ENCODE measurements at regions not wholly inside any gene's neighbourhood (a gene's known extent, or its start where the extent isn't known, plus 50 kb on each side); places are given as distances from the start of the nearest gene placed in this dataset.
"Not testable (repeated sequence)": the region's sequence is repeated elsewhere in the genome, so short reads cannot be mapped to it uniquely, and the experiment has no call there.

DNA sequence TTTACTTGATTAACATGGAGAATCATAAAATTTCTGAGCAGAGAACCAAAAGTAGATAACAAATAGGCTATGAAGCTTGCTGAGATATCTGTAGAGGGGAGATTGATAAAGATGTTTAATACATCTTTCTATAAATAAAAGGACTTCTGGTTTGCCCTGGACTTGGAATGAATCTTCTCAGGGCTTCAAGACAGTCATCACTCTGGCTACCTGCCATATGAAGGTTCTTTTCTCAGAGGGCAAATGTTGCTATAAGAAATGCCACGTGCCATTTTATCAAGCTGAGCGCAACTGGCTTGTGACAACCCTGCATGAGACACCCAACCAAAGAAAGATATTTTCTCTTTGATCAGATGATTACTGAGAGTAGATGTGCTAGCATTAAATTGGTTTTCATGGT, 192.5 kb downstream of the WNT5A start:
- no peak for DNase-seq

GRCh38 chr3:55292360-55292759, 194.7 kb downstream of the WNT5A start:
- DNase-seq: no peak

GRCh38 chr3:55288657-55289056, 198.4 kb downstream of the WNT5A start:
- DNase-seq: no peak

- no peak for DNase-seq
These were observed 200.4 kb downstream of the WNT5A start for GRCh38 chr3:55286693-55287092.

DNA sequence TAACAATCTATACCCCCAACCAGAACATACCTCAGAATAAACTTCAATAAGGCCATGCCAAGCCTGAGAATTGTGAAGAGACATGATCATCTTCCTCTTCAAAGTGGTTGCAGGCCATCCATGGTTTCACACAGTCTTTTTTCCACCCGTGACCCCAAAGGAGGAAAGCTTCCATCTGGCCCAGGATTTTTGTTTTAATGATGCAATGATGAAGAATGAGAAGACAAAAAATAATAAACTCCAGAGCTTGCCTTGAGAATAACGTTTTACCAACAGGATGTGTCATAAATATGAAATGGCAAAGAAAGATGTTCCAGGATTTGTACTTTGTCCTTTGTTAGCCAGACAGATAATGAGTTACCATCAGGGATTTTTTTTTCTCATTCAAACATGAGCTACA, 201.9 kb downstream of the WNT5A start:
- no peak for DNase-seq

- DNase-seq: no peak
These were observed 203.6 kb downstream of the WNT5A start for GRCh38 chr3:55283441-55283925.

DNA sequence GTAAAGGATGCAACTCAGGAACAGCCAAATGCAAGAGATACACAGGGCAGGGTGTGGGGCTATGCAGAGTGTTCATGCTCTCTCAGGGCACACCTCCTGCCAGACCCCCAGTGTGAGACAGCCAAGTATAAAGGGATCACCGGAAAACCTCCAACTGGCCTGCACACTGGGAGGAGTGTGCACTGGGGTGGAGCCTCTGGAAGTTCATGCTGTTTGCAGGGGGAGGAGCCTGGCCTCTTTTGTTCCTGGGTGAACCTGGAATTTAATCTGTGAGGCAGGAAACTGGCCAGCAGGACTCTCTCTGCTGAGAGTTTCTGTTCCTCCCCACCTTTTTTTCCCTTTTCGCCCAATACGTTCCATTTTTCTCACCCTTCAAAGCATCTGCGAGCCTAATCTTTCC, 204.1 kb downstream of the WNT5A start:
- no peak for DNase-seq

- no peak for DNase-seq
These were observed 215.0 kb downstream of the WNT5A start for GRCh38 chr3:55272031-55272645.

GRCh38 chr3:55271549-55271948, 215.6 kb downstream of the WNT5A start:
- no peak for DNase-seq

GRCh38 chr3:55270976-55271375, 216.1 kb downstream of the WNT5A start:
- no peak for DNase-seq

DNA sequence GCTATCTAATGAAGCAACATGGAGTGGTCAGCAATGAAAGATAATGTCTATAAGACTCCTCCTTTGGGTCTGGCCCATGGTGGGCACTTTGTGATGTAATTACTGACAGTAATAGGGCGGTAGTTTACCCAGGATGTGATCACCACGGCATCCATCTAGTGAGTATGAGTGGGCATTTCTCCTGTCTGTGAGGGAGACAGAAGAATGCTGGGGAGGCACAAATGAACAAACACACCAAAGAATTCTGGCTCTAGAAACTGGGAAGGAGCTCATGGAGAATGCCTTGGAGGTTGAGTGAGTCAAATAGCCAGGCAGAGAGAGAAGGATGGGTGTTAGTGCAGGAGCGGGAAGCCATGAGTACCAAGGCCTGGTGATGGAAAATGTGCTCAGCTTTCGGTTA, 217.5 kb downstream of the WNT5A start:
- DNase-seq: no peak

- no peak for DNase-seq
These were observed 218.0 kb downstream of the WNT5A start for GRCh38 chr3:55269096-55269495.

DNA sequence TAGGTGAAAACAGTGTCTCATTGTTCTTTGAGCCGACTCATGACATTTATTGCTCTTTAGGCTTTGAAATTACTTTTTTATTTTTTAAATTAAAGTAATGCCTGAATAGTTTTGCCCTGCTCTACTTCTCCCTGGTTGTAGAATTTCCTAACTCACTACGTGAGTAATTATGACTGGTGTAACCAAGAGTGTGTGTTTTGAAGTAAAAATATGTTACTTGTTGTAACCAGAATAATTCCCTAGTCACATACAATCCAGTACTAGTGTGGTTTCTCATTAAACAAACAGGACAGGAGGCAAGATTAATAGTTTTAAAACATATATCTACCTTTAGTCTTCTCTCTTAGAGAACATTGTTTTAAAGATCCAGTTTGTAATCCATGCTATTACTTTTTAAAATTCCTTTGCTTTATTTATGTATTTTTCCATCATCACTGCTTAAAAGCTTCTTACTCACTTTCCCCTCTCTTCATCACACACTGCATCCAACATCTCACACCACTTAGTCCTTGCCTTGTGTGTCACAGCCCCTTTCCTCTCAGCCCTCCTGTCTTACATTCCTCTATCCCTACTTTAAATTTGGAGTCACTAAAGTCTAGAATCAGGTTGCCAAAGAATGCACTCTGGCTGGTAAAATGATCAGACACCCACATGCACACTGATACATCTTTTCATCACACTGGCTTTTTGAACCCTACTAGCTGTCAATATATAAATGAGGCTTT, 219.7 kb downstream of the WNT5A start:
- DNase-seq: no peak

- DNase-seq: no peak
These were observed 222.2 kb downstream of the WNT5A start for GRCh38 chr3:55264919-55265318.

DNA sequence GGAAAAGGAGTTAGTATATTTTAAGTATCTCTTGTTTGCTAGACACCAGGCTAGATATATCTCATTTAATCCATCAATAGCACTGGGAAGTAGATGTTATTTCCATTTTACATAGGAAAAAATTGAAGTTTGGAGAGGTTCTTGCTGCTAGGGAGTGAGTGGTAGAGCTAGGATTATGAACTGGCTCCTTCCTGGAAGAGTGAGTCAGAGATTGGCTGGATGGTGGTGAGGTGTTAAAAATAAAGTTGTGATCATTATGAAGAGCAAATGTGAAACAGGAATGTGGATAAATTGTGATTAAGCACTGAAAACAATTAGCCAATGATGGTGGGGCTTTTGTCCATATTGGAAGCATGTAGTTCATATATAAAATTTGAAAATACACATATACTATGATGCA, 234.2 kb downstream of the WNT5A start:
- no peak for DNase-seq

GRCh38 chr3:55249156-55249555, 237.9 kb downstream of the WNT5A start:
- DNase-seq: not testable (repeated sequence)

- DNase-seq: no peak
These were observed 239.4 kb downstream of the WNT5A start for GRCh38 chr3:55247666-55248065.

DNA sequence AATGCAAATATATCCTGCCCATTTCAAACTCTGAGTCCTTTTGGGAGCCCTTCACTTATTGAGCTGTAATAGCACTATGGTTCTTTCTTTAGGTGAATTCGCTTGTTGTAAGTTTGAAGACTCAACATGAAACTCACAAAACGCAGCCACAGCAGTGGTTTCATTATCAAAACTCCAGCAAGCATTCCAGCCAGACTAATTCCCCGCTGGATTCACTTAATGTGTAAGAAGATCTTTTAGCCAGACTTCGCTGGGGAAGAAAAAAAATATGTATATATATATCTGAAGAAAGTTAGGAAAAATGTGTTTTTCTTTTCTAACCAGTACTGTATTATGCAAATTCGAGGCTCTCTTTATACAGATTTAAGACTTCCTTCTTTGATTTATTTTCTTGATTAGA, 241.1 kb downstream of the WNT5A start:
- no peak for DNase-seq

- no peak for DNase-seq
These were observed 241.8 kb downstream of the WNT5A start for GRCh38 chr3:55245351-55245750.

- no peak for DNase-seq
These were observed 242.9 kb downstream of the WNT5A start for GRCh38 chr3:55244247-55244646.

DNA sequence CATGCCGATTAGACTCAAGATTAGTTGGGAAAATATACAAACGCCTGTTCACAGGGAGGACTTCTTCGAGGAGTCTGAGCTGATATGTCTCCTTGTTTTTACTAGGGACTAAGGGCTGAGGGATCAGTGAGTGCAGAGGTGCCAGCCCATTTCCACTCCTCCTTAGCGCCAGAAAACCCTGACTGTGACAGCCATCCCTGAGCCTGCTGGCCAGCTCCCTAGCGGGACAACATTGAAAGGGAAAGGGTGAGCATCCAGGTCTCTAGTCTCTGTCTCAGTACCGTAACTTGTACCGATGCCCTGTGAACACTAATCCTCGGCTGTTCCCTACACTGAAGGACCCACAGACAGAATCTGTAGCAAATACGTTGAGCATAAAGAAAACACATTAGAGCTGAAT, 243.4 kb downstream of the WNT5A start:
- no peak for DNase-seq

GRCh38 chr3:55242921-55243320, 244.2 kb downstream of the WNT5A start:
- no peak for DNase-seq

GRCh38 chr3:55241098-55241497, 246.0 kb downstream of the WNT5A start:
- DNase-seq: no peak

DNA sequence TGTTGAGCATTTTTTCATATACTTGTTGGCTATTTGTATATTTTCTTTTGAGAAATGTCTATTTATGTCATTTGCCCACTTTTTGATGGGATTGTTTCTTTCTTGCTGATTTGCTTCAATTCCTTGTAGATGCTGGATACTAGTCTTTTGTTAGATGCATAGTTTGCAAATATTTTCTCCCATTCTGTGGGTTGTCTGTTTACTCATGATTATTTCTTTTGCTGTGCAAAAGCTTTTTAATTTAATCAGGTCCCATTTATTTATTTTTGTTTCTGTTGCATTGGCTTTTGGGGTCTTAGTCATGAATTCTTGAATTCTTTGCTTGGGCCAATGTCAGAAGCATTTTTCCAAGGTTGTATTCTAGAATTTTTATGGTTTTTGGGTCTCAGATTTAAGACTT, 251.7 kb downstream of the WNT5A start:
- DNase-seq: no peak

- no peak for DNase-seq
These were observed 260.4 kb downstream of the WNT5A start for GRCh38 chr3:55226696-55227095.

All from stimulated activated CD4-positive, alpha-beta T cell treated with anti-CD3 and anti-CD28 coated beads, Interleukin-2, amount 100 ng/mL, for 48 hours (primary cell).